COLO668 (cell line): ENCODE measurements at regions not wholly inside any gene's neighbourhood (a gene's known extent, or its start where the extent isn't known, plus 50 kb on each side); places are given as distances from the start of the nearest gene placed in this dataset.

ENCODE experiments used
- DNase-seq: peaks from one replicate; lab custom pipeline; 2025; ENCODE audit not compliant: unreplicated experiment; lab: John Stamatoyannopoulos, UW

DNA sequence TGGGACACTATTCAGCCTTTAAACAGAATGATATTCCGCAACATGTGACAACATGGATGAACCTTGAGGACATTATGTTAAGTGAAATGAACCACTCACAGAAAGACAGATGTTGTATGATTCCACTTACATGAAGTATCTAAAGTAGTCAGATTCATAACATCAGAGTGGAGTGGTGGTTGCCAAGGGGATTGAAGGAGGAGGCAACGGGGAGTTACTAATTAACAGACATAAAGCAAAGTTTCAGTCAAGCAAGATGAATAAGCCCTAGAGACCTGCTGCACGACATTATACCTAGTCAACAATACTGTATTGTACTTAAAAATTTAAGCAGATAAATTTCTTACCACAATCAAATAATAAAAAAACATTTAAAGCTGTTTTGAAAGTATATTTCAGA, 105.0 kb upstream of the NR0B1 start:
- peak; percentile 55 for DNase-seq

DNA sequence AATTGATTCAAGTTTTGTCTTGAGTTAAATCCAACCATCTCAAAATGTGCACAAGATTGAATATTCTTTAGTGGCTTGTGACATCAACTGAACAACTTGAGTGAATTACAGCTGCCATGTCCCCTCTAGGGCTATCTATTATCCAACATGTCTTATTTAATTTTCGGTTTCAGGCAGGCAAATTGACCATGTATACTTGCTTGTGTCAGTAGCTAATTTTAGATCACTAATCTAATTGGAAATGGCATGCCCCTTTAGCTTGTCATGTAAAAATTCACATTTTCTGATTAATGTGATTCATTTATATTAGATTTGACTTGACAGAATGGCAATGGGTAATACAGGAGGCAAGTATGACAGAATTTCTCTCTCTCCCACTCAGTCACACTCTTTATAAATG, 93.2 kb upstream of the NR0B1 start:
- DNase-seq, result no peak

DNA sequence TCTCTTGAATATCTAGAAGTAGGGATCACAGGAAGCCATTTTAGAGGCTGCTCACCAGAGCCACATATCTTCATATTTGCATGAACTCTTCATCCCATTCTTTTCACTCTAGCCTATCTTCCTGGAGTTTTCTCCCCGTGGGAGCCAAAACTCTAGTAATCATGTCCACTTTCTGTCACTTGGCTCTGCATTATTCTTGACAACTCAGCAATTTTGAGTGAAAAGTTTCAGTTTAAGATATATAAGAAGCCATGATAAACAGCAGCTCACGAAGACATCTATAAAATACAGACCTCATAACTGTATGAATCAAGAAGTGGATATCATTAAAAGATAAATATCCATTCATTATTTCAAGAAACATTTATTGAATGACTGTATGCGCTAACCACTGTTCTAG, 79.1 kb upstream of the NR0B1 start:
- DNase-seq, result no peak

DNA sequence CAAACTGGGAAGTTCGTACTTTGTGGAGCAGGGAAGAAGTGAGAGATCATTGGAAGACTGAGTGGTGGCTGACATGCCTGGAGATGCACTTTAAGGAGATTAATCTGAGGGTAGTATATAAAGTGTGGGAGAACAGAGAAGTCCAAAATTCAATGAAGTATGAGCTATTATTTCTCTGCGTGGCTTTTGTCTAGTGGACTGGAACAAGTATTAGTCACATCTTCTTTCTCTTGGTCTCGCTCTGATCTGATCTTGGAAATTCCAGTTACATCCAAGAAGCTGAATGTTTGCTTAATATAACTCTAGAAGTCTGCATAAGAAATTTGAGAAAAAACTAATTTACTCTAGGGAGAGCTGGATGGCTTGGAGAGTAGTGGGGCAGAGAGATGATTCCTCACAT, 64.8 kb upstream of the NR0B1 start:
- no peak for DNase-seq

DNA sequence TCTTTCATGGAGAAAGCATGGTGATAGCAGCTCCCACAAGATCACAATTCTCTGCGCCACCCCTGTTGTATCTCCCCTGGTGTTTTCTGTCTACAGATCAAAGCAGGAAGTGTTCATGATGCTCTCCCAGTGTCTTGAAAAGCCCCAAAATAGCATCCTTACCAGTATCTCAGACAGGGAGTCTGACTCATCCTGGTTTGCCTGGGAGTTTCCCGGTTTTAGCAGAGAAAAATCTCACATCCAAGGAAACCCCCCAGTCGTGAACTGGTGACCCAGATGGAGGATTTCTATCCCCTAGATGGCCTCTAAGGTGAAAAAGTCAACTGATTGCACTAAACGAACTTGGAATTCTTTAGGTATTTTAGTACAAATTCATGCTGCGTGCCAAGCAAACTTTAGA, 64.3 kb upstream of the NR0B1 start:
- no peak for DNase-seq

DNA sequence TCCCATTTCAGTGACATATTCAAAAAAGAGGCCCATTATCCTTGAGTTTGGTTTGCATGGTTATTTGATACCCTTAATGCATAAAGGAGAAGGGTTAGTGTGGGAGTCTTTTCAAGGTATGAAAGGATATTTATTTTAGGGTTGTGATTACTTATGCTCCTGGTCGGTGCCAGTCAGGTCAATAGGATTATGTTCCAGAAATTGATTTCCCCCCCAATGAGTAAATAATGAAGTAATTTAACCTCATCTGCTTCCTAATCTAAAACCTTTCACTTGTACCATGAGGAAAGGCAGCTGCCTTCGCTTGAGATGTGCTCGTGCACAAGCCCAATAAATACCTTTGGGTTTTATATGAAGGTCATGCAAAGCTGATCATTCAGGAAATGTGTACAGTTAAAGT, 55.0 kb upstream of the NR0B1 start:
- DNase-seq, result peak; percentile 63
